A549 (cell line): ENCODE measurements at regions not wholly inside any gene's neighbourhood (a gene's known extent, or its start where the extent isn't known, plus 50 kb on each side); places are given as distances from the start of the nearest gene placed in this dataset.

ENCODE experiments used
- CEBPB ChIP-seq, 2 experiments: fragments of >200 bp in 1 of 2; sonication (Bioruptor Twin) in 1 of 2; formaldehyde crosslinking in 1 of 2; IDR thresholded peaks; 2 replicates each; pipeline ENCODE4 v1.6.1; 2012 to 2016
- CHD4 ChIP-seq: fragments of 200-600 bp; sonication (generic); IDR thresholded peaks from 2 replicates; pipeline ENCODE4 v1.6.1; 2016; ENCODE audit warnings: antibody characterized with exemption, mild to moderate bottlenecking, borderline replicate concordance
- EP300 ChIP-seq, 2 experiments: fragments of >200 bp; sonication (Bioruptor Twin); formaldehyde crosslinking; IDR thresholded peaks; 2 replicates in 1 of 2; 3 replicates in 1 of 2; pipeline ENCODE4 v1.6.1; 2016 to 2017
- JUNB ChIP-seq: fragments of >200 bp; sonication (Bioruptor Twin); formaldehyde crosslinking; IDR thresholded peaks from 2 replicates; pipeline ENCODE4 v1.6.1; 2016
- KDM1A ChIP-seq: fragments of 200-600 bp; sonication (generic); IDR thresholded peaks from 2 replicates; pipeline ENCODE4 v1.6.1; 2016; ENCODE audit warnings: low read depth, mild to moderate bottlenecking
- MYC ChIP-seq: IDR thresholded peaks from 2 replicates; pipeline ENCODE4 v1.6.1; 2012; ENCODE audit warnings: mild to moderate bottlenecking, inconsistent platforms, low read length, improper control_type of control experiment, borderline replicate concordance
- NR3C1 ChIP-seq: fragments of >200 bp; sonication (Bioruptor Twin); formaldehyde crosslinking; IDR thresholded peaks from 3 replicates; pipeline ENCODE4 v1.6.1; 2017
- POLR2A ChIP-seq: IDR thresholded peaks from 2 replicates; pipeline ENCODE4 v1.6.1; 2012; ENCODE audit warnings: mild to moderate bottlenecking, low read length
- POLR2AphosphoS2 ChIP-seq: conservative IDR thresholded peaks from 2 replicates; pipeline ENCODE4 v1.6.1; 2012; ENCODE audit warnings: low read length, improper control_type of control experiment, inconsistent platforms
- TF ChIP-seq, protein P1 (sequence below): fragments of >200 bp; sonication (Bioruptor Twin); formaldehyde crosslinking; IDR thresholded peaks from 3 replicates; pipeline ENCODE4 v1.5.1; 2016
- TF ChIP-seq, protein P2 (sequence below): fragments of 250-450 bp; sonication (Bioruptor Pico); IDR thresholded peaks from 2 replicates; pipeline ENCODE4 v1.5.0; 2021; ENCODE audit warnings: mild to moderate bottlenecking, moderate library complexity, borderline replicate concordance
- TF ChIP-seq, protein P3 (sequence below): IDR thresholded peaks from 2 replicates; pipeline ENCODE4 v1.6.1; 2012

DNA sequence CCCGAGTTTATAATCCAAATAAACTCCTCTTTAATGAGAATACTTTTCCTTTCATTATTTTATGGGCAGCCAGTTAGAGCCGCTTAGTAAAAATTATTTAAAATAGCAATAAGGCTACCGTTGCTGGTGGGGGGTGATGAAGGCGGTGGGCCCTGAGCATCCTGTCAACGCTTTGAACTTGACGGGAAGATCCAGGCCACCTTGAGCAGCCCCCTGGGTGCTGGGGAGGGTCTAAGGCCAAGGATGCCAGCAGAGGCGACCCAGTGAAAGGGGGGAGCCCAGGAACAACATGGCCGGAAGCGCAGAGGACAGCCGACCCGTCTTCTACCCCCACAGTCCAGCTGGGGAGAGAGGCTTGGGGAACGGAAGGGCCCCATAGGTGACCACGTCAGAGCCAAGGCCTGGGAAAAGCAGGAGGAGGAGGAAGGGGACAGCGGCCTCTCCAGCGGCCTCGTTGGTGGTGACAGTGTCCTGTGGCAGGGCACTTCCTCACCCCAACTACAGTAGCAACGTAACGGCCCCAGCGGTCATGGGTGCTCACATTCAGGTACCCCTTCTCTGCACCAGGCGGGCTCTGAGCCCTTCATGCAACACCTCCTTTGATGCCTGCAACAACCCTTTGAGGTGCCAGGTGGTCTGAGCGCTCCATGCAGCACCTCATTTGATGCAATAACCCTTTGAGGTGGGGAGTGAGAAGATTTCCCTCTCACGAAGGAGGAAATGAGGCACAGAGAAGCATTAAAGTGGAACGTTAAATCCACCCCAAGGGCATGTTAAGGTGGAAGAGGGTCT, 695.3 kb downstream of the TBC1D22A start:
- TF ChIP-seq EP300 (IDR thresholded peaks at IDR 0.05) (no peak), CEBPB (IDR thresholded peaks at IDR 0.05) (no peak), NR3C1 (no peak), JUNB (no peak), CHD4 (no peak), POLR2A (no peak), KDM1A (no peak), MYC (no peak), POLR2AphosphoS2 (no peak)
- TF ChIP-seq, protein P1, sequence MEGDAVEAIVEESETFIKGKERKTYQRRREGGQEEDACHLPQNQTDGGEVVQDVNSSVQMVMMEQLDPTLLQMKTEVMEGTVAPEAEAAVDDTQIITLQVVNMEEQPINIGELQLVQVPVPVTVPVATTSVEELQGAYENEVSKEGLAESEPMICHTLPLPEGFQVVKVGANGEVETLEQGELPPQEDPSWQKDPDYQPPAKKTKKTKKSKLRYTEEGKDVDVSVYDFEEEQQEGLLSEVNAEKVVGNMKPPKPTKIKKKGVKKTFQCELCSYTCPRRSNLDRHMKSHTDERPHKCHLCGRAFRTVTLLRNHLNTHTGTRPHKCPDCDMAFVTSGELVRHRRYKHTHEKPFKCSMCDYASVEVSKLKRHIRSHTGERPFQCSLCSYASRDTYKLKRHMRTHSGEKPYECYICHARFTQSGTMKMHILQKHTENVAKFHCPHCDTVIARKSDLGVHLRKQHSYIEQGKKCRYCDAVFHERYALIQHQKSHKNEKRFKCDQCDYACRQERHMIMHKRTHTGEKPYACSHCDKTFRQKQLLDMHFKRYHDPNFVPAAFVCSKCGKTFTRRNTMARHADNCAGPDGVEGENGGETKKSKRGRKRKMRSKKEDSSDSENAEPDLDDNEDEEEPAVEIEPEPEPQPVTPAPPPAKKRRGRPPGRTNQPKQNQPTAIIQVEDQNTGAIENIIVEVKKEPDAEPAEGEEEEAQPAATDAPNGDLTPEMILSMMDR, result no peak
- TF ChIP-seq, protein P2, sequence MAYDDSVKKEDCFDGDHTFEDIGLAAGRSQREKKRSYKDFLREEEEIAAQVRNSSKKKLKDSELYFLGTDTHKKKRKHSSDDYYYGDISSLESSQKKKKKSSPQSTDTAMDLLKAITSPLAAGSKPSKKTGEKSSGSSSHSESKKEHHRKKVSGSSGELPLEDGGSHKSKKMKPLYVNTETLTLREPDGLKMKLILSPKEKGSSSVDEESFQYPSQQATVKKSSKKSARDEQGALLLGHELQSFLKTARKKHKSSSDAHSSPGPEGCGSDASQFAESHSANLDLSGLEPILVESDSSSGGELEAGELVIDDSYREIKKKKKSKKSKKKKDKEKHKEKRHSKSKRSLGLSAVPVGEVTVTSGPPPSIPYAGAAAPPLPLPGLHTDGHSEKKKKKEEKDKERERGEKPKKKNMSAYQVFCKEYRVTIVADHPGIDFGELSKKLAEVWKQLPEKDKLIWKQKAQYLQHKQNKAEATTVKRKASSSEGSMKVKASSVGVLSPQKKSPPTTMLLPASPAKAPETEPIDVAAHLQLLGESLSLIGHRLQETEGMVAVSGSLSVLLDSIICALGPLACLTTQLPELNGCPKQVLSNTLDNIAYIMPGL (CRISPR knock-in tag), result no peak
- TF ChIP-seq, protein P3, sequence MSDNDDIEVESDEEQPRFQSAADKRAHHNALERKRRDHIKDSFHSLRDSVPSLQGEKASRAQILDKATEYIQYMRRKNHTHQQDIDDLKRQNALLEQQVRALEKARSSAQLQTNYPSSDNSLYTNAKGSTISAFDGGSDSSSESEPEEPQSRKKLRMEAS, result no peak
